Endothelial cell (in vitro differentiated cells): ENCODE measurements at regions not wholly inside any gene's neighbourhood (a gene's known extent, or its start where the extent isn't known, plus 50 kb on each side); places are given as distances from the start of the nearest gene placed in this dataset.

Source experiments
- DNase-seq: peaks from one replicate; pipeline ENCODE4 v3.0.0; 2021; ENCODE audit warnings: low spot score
- H3K27ac Mint-ChIP-seq: one replicate; pipeline ENCODE4 v1.8.0; 2021; ENCODE audit warnings: mixed read lengths, inconsistent platforms; ENCODE audit not compliant: unreplicated experiment
- H3K27me3 Mint-ChIP-seq: one replicate; pipeline ENCODE4 v1.8.0; 2021; ENCODE audit warnings: mild to moderate bottlenecking, moderate library complexity, mixed read lengths, inconsistent platforms; ENCODE audit not compliant: unreplicated experiment
- H3K36me3 Mint-ChIP-seq: one replicate; pipeline ENCODE4 v1.8.0; 2021; ENCODE audit warnings: mild to moderate bottlenecking, low read depth, mixed read lengths, inconsistent platforms; ENCODE audit not compliant: unreplicated experiment
- H3K4me1 Mint-ChIP-seq: one replicate; pipeline ENCODE4 v1.8.0; 2021; ENCODE audit warnings: mild to moderate bottlenecking, mixed read lengths, inconsistent platforms; ENCODE audit not compliant: unreplicated experiment
- H3K4me3 Mint-ChIP-seq: one replicate; pipeline ENCODE4 v1.8.0; 2021; ENCODE audit warnings: mild to moderate bottlenecking, mixed read lengths, inconsistent platforms; ENCODE audit not compliant: unreplicated experiment
- H3K9me3 Mint-ChIP-seq: one replicate; pipeline ENCODE4 v1.8.0; 2021; ENCODE audit warnings: mixed read lengths, inconsistent platforms; ENCODE audit not compliant: unreplicated experiment
- CTCF ChIP-seq: fragments of 200-600 bp; sonication (generic); IDR thresholded peaks from one replicate; pipeline ENCODE4 v1.5.0; 2021; ENCODE audit warnings: antibody characterized with exemption; ENCODE audit not compliant: unreplicated experiment

- Mint-ChIP-seq H3K4me1 (peaks cover 3% of the 10 kb centered on the region), H3K27me3 (no peaks in the 10 kb centered on the region), H3K27ac (no peak overlapping the region)
Measured at GRCh38 chr5:118548761-118549720, 439.3 kb downstream of the DTWD2 start.

GRCh38 chr5:118545470-118545869 is 442.9 kb downstream of the DTWD2 start:
- TF ChIP-seq CTCF, result no peak
- Mint-ChIP-seq H3K4me3 (no peak overlapping the region), H3K27me3 (no peaks in the 10 kb centered on the region), H3K36me3 (no peaks in the 10 kb centered on the region), H3K27ac (no peak overlapping the region), H3K9me3 (no peaks in the 10 kb centered on the region), H3K4me1 (peaks cover 3% of the 10 kb centered on the region)
- DNase-seq, result no peak

More at GRCh38 chr5:118548761-118549720, 439.3 kb downstream of the DTWD2 start:
- Mint-ChIP-seq H3K36me3 (no peaks in the 10 kb centered on the region), H3K4me3 (no peak overlapping the region), H3K9me3 (no peaks in the 10 kb centered on the region)
- no peak for TF ChIP-seq CTCF
- no peak for DNase-seq

- Mint-ChIP-seq H3K27ac (no peak overlapping the region), H3K4me1 (no peaks in the 10 kb centered on the region), H3K36me3 (no peaks in the 10 kb centered on the region), H3K4me3 (no peak overlapping the region), H3K27me3 (no peaks in the 10 kb centered on the region), H3K9me3 (no peaks in the 10 kb centered on the region)
- no peak for DNase-seq
- no peak for TF ChIP-seq CTCF
Measured at GRCh38 chr5:118544887-118545449, 443.4 kb downstream of the DTWD2 start.

- Mint-ChIP-seq H3K36me3 (no peaks in the 10 kb centered on the region), H3K4me3 (no peak overlapping the region), H3K27me3 (no peaks in the 10 kb centered on the region), H3K27ac (no peak overlapping the region), H3K9me3 (no peaks in the 10 kb centered on the region), H3K4me1 (no peaks in the 10 kb centered on the region)
- TF ChIP-seq CTCF, result no peak
- no peak for DNase-seq
Measured at GRCh38 chr5:118533923-118534322, 454.4 kb downstream of the DTWD2 start.

- H3K4me3 Mint-ChIP-seq, result no peak overlapping the region
Measured at GRCh38 chr5:118533156-118533555, 455.2 kb downstream of the DTWD2 start.

More at GRCh38 chr5:118533156-118533555, 455.2 kb downstream of the DTWD2 start:
- Mint-ChIP-seq H3K27ac (no peak overlapping the region), H3K36me3 (no peaks in the 10 kb centered on the region), H3K4me1 (peaks cover 2% of the 10 kb centered on the region), H3K9me3 (no peaks in the 10 kb centered on the region), H3K27me3 (no peaks in the 10 kb centered on the region)
- DNase-seq, result no peak
- no peak for TF ChIP-seq CTCF
